Neuronal stem cell (in vitro differentiated cells): ENCODE measurements at regions not wholly inside any gene's neighbourhood (a gene's known extent, or its start where the extent isn't known, plus 50 kb on each side); places are given as distances from the start of the nearest gene placed in this dataset.
A peak's percentile ranks its signal among the peaks of the same experiment; 100 is the strongest.

Experiments
- DNase-seq: peaks from one replicate; pipeline ENCODE4 v3.0.0-alpha.2; 2013; ENCODE audit warnings: low spot score
- H2AFZ ChIP-seq: one replicate; pipeline ENCODE4 v1.6.1; 2013; ENCODE audit warnings: mild to moderate bottlenecking, low read length, inconsistent platforms
- H2AK5ac ChIP-seq: 2 replicates; pipeline ENCODE4 v1.6.1; 2013; ENCODE audit warnings: low read depth, mild to moderate bottlenecking, inconsistent platforms, low read length, moderate library complexity, mixed read lengths
- H2BK120ac ChIP-seq: 2 replicates; pipeline ENCODE4 v1.6.1; 2013; ENCODE audit warnings: low read depth, mild to moderate bottlenecking, inconsistent platforms, low read length, moderate library complexity, mixed read lengths
- H2BK12ac ChIP-seq: one replicate; pipeline ENCODE4 v1.6.1; 2013; ENCODE audit warnings: low read length, inconsistent platforms
- H2BK15ac ChIP-seq: 2 replicates; pipeline ENCODE4 v1.6.1; 2013; ENCODE audit warnings: mild to moderate bottlenecking, low read length, inconsistent platforms, mixed read lengths
- H2BK5ac ChIP-seq: one replicate; pipeline ENCODE4 v1.6.1; 2013; ENCODE audit warnings: inconsistent platforms, mild to moderate bottlenecking, low read length, moderate library complexity
- H3K14ac ChIP-seq: one replicate; pipeline ENCODE4 v1.6.1; 2013; ENCODE audit warnings: low read length, inconsistent platforms
- H3K18ac ChIP-seq: 2 replicates; pipeline ENCODE4 v1.6.1; 2013; ENCODE audit warnings: low read length, inconsistent platforms
- H3K23ac ChIP-seq: 2 replicates; pipeline ENCODE4 v1.6.1; 2013; ENCODE audit warnings: low read depth, mild to moderate bottlenecking, mixed read lengths, low read length, inconsistent platforms; ENCODE audit not compliant: poor library complexity
- H3K27ac ChIP-seq: replicated peaks from 3 replicates; pipeline ENCODE4 v1.5.1; 2013; ENCODE audit warnings: low read length, inconsistent platforms
- H3K27me3 ChIP-seq, 3 experiments: 2 replicates each; pipeline ENCODE4 v1.6.1; 2013; ENCODE audit warnings: low read length in 3 of 3, mild to moderate bottlenecking in 2 of 3, inconsistent platforms in 1 of 3, low read depth in 1 of 3, mixed read lengths in 1 of 3, moderate library complexity in 1 of 3; ENCODE audit not compliant: control insufficient read depth in 3 of 3, insufficient read depth in 3 of 3
- H3K36me3 ChIP-seq, 2 donors: replicated peaks in 1 of 2; 2 replicates each; pipeline ENCODE4 v1.6.1; 2013; ENCODE audit warnings: low read length in 2 of 2; ENCODE audit not compliant: control insufficient read depth in 2 of 2, insufficient read depth in 2 of 2
- H3K4ac ChIP-seq: 2 replicates; pipeline ENCODE4 v1.6.1; 2013; ENCODE audit warnings: inconsistent platforms, mild to moderate bottlenecking, low read length, moderate library complexity
- H3K4me1 ChIP-seq, 2 donors: 1 replicate in 1 of 2; 2 replicates in 1 of 2; pipeline ENCODE4 v1.6.1; 2013; ENCODE audit warnings: low read length in 2 of 2, low read depth in 1 of 2; ENCODE audit not compliant: control insufficient read depth in 2 of 2, insufficient read depth in 1 of 2
- H3K4me2 ChIP-seq: one replicate; pipeline ENCODE4 v1.6.1; 2013; ENCODE audit warnings: mild to moderate bottlenecking, low read length, inconsistent platforms; ENCODE audit not compliant: insufficient read depth, poor library complexity, severe bottlenecking
- H3K4me3 ChIP-seq, 2 donors: 2 replicates each; pipeline ENCODE4 v1.5.1; 2013; ENCODE audit warnings: low read length in 2 of 2, mild to moderate bottlenecking in 2 of 2, inconsistent platforms in 1 of 2, moderate library complexity in 1 of 2
- H3K79me1 ChIP-seq: one replicate; pipeline ENCODE4 v1.6.1; 2013; ENCODE audit warnings: low read depth, mild to moderate bottlenecking, inconsistent platforms, low read length, moderate library complexity
- H3K9ac ChIP-seq: one replicate; pipeline ENCODE4 v1.6.1; 2013; ENCODE audit warnings: mild to moderate bottlenecking, low read depth, low read length, inconsistent platforms; ENCODE audit not compliant: poor library complexity
- H3K9me3 ChIP-seq, 2 donors: replicated peaks in 1 of 2; 2 replicates each; pipeline versions ENCODE3 to v1.6.1; 2013; ENCODE audit warnings: low read length in 2 of 2, mild to moderate bottlenecking in 2 of 2, inconsistent platforms in 1 of 2, low read depth in 1 of 2, mixed read lengths in 1 of 2, moderate library complexity in 1 of 2; ENCODE audit not compliant: control insufficient read depth in 2 of 2, insufficient read depth in 1 of 2
- H4K8ac ChIP-seq: one replicate; pipeline ENCODE4 v1.6.1; 2013; ENCODE audit warnings: low read depth, mild to moderate bottlenecking, inconsistent platforms, low read length, moderate library complexity
- H4K91ac ChIP-seq: one replicate; pipeline ENCODE4 v1.6.1; 2013; ENCODE audit warnings: low read length, low read depth, mild to moderate bottlenecking, inconsistent platforms; ENCODE audit not compliant: poor library complexity
- WGBS, 2 donors: extraction: QIAGEN DNeasy Blood & Tissue Kit; methylation state at CpG; one replicate each; pipeline ENCODE4 v1.1.7; 2013; ENCODE audit warnings: missing lambda C conversion rate in 2 of 2, mixed read lengths in 1 of 2; ENCODE audit not compliant: insufficient read length in 2 of 2, insufficient replicate concordance in 1 of 2; ENCODE audit errors: extremely low coverage in 2 of 2; 5-methylcytosine and 5-hydroxymethylcytosine counted together

DNA sequence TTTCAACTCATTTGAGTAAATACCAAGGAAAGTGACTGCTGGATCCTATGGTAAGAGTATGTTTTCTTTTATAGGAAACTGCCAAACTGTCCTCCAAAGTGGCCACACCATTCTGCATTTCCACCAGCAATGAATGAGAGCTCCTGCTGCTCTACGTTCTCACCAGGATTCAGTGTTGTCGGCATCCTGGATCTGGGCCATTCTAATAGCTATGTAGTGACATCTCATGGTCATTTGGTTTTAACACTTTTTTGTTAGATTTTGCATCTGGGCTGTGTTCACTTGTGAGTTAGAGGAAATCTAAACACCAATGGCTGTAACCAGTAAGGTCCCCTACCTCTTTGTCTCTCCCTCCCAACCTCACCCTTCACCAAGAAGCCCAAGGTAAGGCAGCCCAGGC lies 115.9 kb downstream of the ATPSCKMT start:
- Histone ChIP-seq H2BK15ac (no peak overlapping the region), H2BK5ac (peak overlapping the region; percentile 13), H2BK120ac (no peak overlapping the region), H2AFZ (no peak overlapping the region), H3K4ac (no peak overlapping the region), H2AK5ac (no peak overlapping the region), H3K27me3 (no peaks in the 10 kb centered on the region), H3K4me3 (no peak overlapping the region), H4K8ac (no peak overlapping the region), H3K23ac (no peak overlapping the region), H3K4me2 (no peak overlapping the region), H3K9me3 (no peaks in the 10 kb centered on the region), H3K9ac (no peak overlapping the region), H2BK12ac (no peak overlapping the region), H3K18ac (no peak overlapping the region), H3K4me1 (peaks cover 0 to 1% of the 10 kb centered on the region in 2 donors), H3K36me3 (no peaks in the 10 kb centered on the region), H4K91ac (no peak overlapping the region), H3K14ac (no peak overlapping the region), H3K79me1 (no peaks in the 10 kb centered on the region), H3K27ac (no peak overlapping the region)
- DNase-seq: no peak
- no CpG with 5 or more reads among the region's 2 CpGs for WGBS, 2 donors

DNA sequence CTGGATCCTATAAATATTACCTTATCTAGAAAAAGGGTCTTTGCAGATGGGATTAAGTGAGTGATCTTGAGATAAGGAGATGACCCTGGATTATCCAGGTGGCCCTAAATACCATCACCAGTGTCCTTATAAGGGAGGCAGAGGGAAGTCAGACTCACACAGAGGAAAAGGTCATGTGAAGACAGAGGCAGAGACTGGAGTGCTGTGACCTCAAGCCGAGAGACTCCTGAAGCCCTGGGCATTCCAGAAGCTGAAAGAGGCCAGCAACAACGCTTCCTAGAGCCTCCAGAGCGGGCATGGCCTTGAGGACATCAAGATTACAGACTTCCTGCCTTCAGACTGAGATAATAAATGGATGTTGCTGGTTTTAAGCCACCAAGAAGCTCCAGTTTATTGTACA lies 118.8 kb downstream of the ATPSCKMT start:
- no peak overlapping the region for H2AK5ac ChIP-seq
- H3K14ac ChIP-seq: no peak overlapping the region
- no peaks in the 10 kb centered on the region for H3K27me3 ChIP-seq
- no peaks in the 10 kb centered on the region for H3K36me3 ChIP-seq
- H3K23ac ChIP-seq: no peak overlapping the region
- H3K4me3 ChIP-seq: no peak overlapping the region
- H3K9me3 ChIP-seq: peaks cover 0 to 2% of the 10 kb centered on the region in 2 donors
- H3K4me2 ChIP-seq: no peak overlapping the region
- H2BK12ac ChIP-seq: no peak overlapping the region
- no peak overlapping the region for H4K8ac ChIP-seq
- no peak overlapping the region for H2AFZ ChIP-seq
- WGBS, 2 donors: no CpG with 5 or more reads among the region's 3 CpGs
- H3K4ac ChIP-seq: no peak overlapping the region
- H2BK15ac ChIP-seq: no peak overlapping the region
- no peak overlapping the region for H2BK5ac ChIP-seq
- no peak overlapping the region for H2BK120ac ChIP-seq
- no peak overlapping the region for H3K9ac ChIP-seq
- peaks cover 5% of the 10 kb centered on the region for H3K79me1 ChIP-seq
- no peak overlapping the region for H3K18ac ChIP-seq
- no peak for DNase-seq
- H3K4me1 ChIP-seq: peaks cover 0 to 3% of the 10 kb centered on the region in 2 donors
- no peak overlapping the region for H4K91ac ChIP-seq
- no peak overlapping the region for H3K27ac ChIP-seq

DNA sequence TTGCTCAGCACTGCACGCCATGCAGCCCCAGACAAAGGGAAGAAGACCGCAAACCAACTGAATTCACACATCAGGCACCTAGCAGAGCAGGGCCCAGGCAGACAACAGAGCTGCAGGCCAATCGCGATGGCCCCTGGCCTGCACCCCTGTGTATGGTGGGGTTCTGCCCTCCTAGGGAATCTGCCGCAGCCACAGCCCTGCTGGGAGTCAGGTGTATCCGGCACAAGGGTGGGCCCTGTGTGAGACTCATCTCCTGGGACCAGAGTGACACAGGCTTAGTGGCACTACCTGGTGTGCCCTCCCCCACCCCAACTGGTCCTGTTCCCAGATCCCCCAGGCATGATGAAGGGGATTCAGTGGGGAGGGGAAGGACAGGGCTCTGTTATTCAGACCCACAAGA lies 122.8 kb downstream of the ATPSCKMT start:
- Histone ChIP-seq H4K91ac (no peak overlapping the region), H2BK15ac (no peak overlapping the region), H2BK12ac (peak overlapping the region; percentile 46), H3K79me1 (peaks cover 5% of the 10 kb centered on the region), H3K14ac (peak overlapping the region; percentile 71), H3K27me3 (no peaks in the 10 kb centered on the region), H4K8ac (peak overlapping the region; percentile 65), H3K9me3 (peaks cover 0 to 2% of the 10 kb centered on the region in 2 donors), H3K4me1 (peaks cover 0 to 3% of the 10 kb centered on the region in 2 donors), H3K4me3 (no peak overlapping the region), H2AK5ac (peak overlapping the region; percentile 84), H3K4me2 (no peak overlapping the region), H3K18ac (peak overlapping the region; percentile 92), H3K9ac (peak overlapping the region; percentile 38), H2BK120ac (peak overlapping the region; percentile 87), H3K27ac (no peak overlapping the region), H2BK5ac (peak overlapping the region; percentile 13), H2AFZ (no peak overlapping the region), H3K23ac (peak overlapping the region; percentile 80), H3K36me3 (no peaks in the 10 kb centered on the region), H3K4ac (no peak overlapping the region)
- no peak for DNase-seq
- no CpG with 5 or more reads among the region's 6 CpGs for WGBS, 2 donors

DNA sequence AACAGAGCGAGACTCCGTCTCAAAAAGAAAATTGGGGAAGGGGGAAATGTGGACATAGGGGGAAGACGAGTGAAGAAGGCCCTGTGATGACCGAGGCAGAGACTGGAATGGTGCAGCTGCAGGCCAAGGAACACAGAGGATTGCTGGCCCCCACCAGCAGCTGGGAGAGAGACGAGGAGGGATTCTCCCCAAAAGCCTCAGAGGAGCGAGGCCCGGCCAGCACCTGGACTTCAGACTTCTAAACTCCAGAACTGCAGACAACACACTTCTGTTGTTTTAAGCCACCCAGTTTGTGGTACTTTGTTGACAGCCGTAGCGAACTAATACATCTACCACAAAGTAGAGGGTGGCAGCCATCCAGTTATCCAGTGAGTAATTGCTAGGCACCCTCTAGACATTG lies 124.6 kb downstream of the ATPSCKMT start:
- Histone ChIP-seq H3K4me3 (no peak overlapping the region), H2BK5ac (no peak overlapping the region), H2AK5ac (no peak overlapping the region), H2BK15ac (no peak overlapping the region), H3K79me1 (peaks cover 7% of the 10 kb centered on the region), H3K4me2 (no peak overlapping the region), H3K18ac (no peak overlapping the region), H3K4ac (no peak overlapping the region), H4K91ac (no peak overlapping the region), H3K27me3 (no peaks in the 10 kb centered on the region), H3K36me3 (no peaks in the 10 kb centered on the region), H3K4me1 (peaks cover 0 to 3% of the 10 kb centered on the region in 2 donors), H4K8ac (no peak overlapping the region), H3K14ac (no peak overlapping the region), H2BK120ac (no peak overlapping the region), H3K9me3 (peaks cover 0 to 2% of the 10 kb centered on the region in 2 donors), H3K27ac (no peak overlapping the region), H3K9ac (no peak overlapping the region), H3K23ac (no peak overlapping the region), H2AFZ (no peak overlapping the region), H2BK12ac (no peak overlapping the region)
- no CpG with 5 or more reads among the region's 9 CpGs for WGBS, 2 donors
- DNase-seq: no peak
